Gastroesophageal sphincter (tissue), 4 donors: ENCODE measurements at regions not wholly inside any gene's neighbourhood (a gene's known extent, or its start where the extent isn't known, plus 50 kb on each side); places are given as distances from the start of the nearest gene placed in this dataset.
"Not testable (repeated sequence)": the region's sequence is repeated elsewhere in the genome, so short reads cannot be mapped to it uniquely, and the experiment has no call there.

Experiments used
- ATAC-seq: fragments of 150-250 bp; one replicate; pipeline ENCODE4 v1.9.1; 2016; ENCODE audit warnings: mild to moderate bottlenecking, moderate library complexity
- H3K27ac ChIP-seq, 4 donors: fragments of 200-600 bp; sonication (generic) in 3 of 4; 1 replicate in 3 of 4; 2 replicates in 1 of 4; pipeline ENCODE4 v1.5.1; 2016 to 2019
- H3K27me3 ChIP-seq: fragments of 200-600 bp; sonication (generic); one replicate; pipeline ENCODE4 v1.5.1; 2019
- H3K36me3 ChIP-seq, 2 donors: fragments of 200-600 bp; sonication (generic); one replicate each; pipeline ENCODE4 v1.5.1; 2019; ENCODE audit warnings: control low read depth in 1 of 2
- H3K4me1 ChIP-seq, 3 donors: fragments of 200-600 bp; sonication (generic); 1 replicate in 2 of 3; 2 replicates in 1 of 3; pipeline ENCODE4 v1.5.1; 2016 to 2019; ENCODE audit warnings: control low read depth in 2 of 3
- H3K4me3 ChIP-seq, 2 donors: fragments of 200-600 bp; sonication (generic); one replicate each; pipeline ENCODE4 v1.5.1; 2019; ENCODE audit warnings: mild to moderate bottlenecking in 1 of 2, moderate library complexity in 1 of 2
- H3K9me3 ChIP-seq, 3 donors: fragments of 200-600 bp; sonication (generic); one replicate each; pipeline ENCODE4 v1.5.1; 2017 to 2019; ENCODE audit warnings: control low read depth in 2 of 3
- CTCF ChIP-seq, 4 experiments: fragments of 200-600 bp in 2 of 4; fragments of 450-650 bp in 2 of 4; sonication (generic) in 1 of 4; IDR thresholded peaks; one replicate each; pipeline ENCODE4 v1.5.1; 2017 to 2019; ENCODE audit warnings: antibody characterized with exemption in 4 of 4, mild to moderate bottlenecking in 2 of 4, moderate library complexity in 2 of 4
- EP300 ChIP-seq: sonication (generic); formaldehyde crosslinking; IDR thresholded peaks from one replicate; pipeline ENCODE4 v1.6.1; 2017; ENCODE audit warnings: antibody characterized with exemption, mild to moderate bottlenecking
- POLR2A ChIP-seq, 2 donors: fragments of 450-650 bp; IDR thresholded peaks; one replicate each; pipeline ENCODE4 v1.6.1; 2017; ENCODE audit warnings: antibody characterized with exemption in 2 of 2, mild to moderate bottlenecking in 2 of 2, moderate library complexity in 1 of 2
- POLR2AphosphoS5 ChIP-seq: sonication (generic); formaldehyde crosslinking; IDR thresholded peaks from one replicate; pipeline ENCODE4 v1.6.1; 2017; ENCODE audit warnings: antibody characterized with exemption
- WGBS, 2 donors: methylation state at CpG; one replicate each; pipeline ENCODE4 v1.1.5; 2018; ENCODE audit warnings: low coverage in 1 of 2; 5-methylcytosine and 5-hydroxymethylcytosine counted together

- Histone ChIP-seq H3K36me3 (no peaks in the 10 kb centered on the region), H3K9me3 (peaks cover 0 to 34% (median 0%) of the 10 kb centered on the region in 3 donors), H3K27ac (no peak overlapping the region), H3K4me1 (no peaks in the 10 kb centered on the region), H3K27me3 (peaks cover 10% of the 10 kb centered on the region), H3K4me3 (no peak overlapping the region)
- 51% methylated on average over 4 of the region's 6 CpGs; no CpG with 5 or more reads in 1 of the 2 donors for WGBS, 2 donors
- no peak for TF ChIP-seq POLR2AphosphoS5
- no peak for TF ChIP-seq CTCF (IDR thresholded peaks at IDR 0.05)
- no peak for TF ChIP-seq EP300
- TF ChIP-seq POLR2A (IDR thresholded peaks at IDR 0.05) = no peak
- no peak for ATAC-seq
These were observed 197.3 kb upstream of the SFSWAP start for GRCh38 chr12:131513606-131514005.

- not testable (repeated sequence) for ATAC-seq, H3K27ac ChIP-seq, H3K36me3 ChIP-seq, H3K4me3 ChIP-seq, H3K4me1 ChIP-seq
- WGBS, 2 donors = 76 to 93% methylated on average over 2 to 4 of the region's 8 CpGs
- Histone ChIP-seq H3K9me3 (peaks cover 0 to 25% (median 0%) of the 10 kb centered on the region in 3 donors), H3K27me3 (peaks cover 28% of the 10 kb centered on the region)
These were observed 190.3 kb upstream of the SFSWAP start for GRCh38 chr12:131520553-131520952.

GRCh38 chr12:131521326-131521725, 189.6 kb upstream of the SFSWAP start:
- 69% methylated on average over 1 to 3 of the region's 6 CpGs for WGBS, 2 donors
- Histone ChIP-seq H3K36me3 (no peaks in the 10 kb centered on the region), H3K9me3 (peaks cover 0 to 18% (median 0%) of the 10 kb centered on the region in 3 donors), H3K4me3 (no peak overlapping the region), H3K27me3 (peaks cover 31% of the 10 kb centered on the region), H3K4me1 (no peaks in the 10 kb centered on the region), H3K27ac (no peak overlapping the region)
- no peak for ATAC-seq
- TF ChIP-seq POLR2A (IDR thresholded peaks at IDR 0.05) (no peak), EP300 (no peak), CTCF (IDR thresholded peaks at IDR 0.05) (no peak), POLR2AphosphoS5 (no peak)

- H3K36me3 ChIP-seq = no peaks in the 10 kb centered on the region
- H3K4me3 ChIP-seq = no peak overlapping the region
- no peaks in the 10 kb centered on the region for H3K9me3 ChIP-seq
- no CpG with 5 or more reads among the region's 23 CpGs for WGBS, 2 donors
- H3K4me1 ChIP-seq = no peaks in the 10 kb centered on the region
- H3K27me3 ChIP-seq = peaks cover 52% of the 10 kb centered on the region
- H3K27ac ChIP-seq = no peak overlapping the region
- TF ChIP-seq EP300 (no peak), CTCF (IDR thresholded peaks at IDR 0.05) (no peak), POLR2AphosphoS5 (no peak), POLR2A (IDR thresholded peaks at IDR 0.05) (no peak)
- ATAC-seq = no peak
These were observed 184.9 kb upstream of the SFSWAP start for GRCh38 chr12:131525795-131526508.

- Histone ChIP-seq H3K36me3 (no peaks in the 10 kb centered on the region), H3K4me3 (no peak overlapping the region), H3K9me3 (no peaks in the 10 kb centered on the region), H3K27me3 (peaks cover 58% of the 10 kb centered on the region), H3K4me1 (no peaks in the 10 kb centered on the region), H3K27ac (no peak overlapping the region)
- TF ChIP-seq EP300 (no peak), POLR2AphosphoS5 (no peak), POLR2A (IDR thresholded peaks at IDR 0.05) (no peak), CTCF (IDR thresholded peaks at IDR 0.05) (no peak)
- no peak for ATAC-seq
- 0 to 20% methylated on average over 1 of the region's 11 CpGs for WGBS, 2 donors
These were observed 183.8 kb upstream of the SFSWAP start for GRCh38 chr12:131527092-131527491.
